ENCODE measurements at regions not wholly inside any gene's neighbourhood (a gene's known extent, or its start where the extent isn't known, plus 50 kb on each side); places are given as distances from the start of the nearest gene placed in this dataset.

DNA sequence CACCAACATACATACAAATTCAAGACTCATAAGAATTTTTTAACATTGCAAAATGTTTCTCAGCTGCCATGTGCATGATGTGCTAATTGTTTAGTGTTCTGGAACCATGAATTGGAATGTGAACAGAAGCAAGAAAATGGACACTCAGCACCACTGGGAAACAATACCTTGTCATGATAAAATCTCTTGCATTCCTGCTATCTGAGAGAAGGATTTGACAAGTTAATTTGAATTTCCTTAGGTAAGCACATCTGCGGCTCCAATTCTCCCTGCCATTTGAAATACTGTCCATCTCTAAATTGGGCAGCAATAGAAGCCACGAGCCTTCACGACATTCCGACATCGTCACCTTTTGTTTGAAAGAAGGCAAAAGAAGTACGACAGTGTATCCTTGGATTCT, 1104.6 kb upstream of the MAP3K7 start:
- 67 to 81% methylated on average over 6 of the region's 6 CpGs for WGBS, 2 donors
- DNase-seq, result no peak
- Histone ChIP-seq H3K9me3 (no peaks in the 10 kb centered on the region), H3K27me3 (no peaks in the 10 kb centered on the region), H3K27ac (no peak overlapping the region), H3K4me1 (no peaks in the 10 kb centered on the region), H3K36me3 (replicated peaks in 1 of 2; ENCODE audit: insufficient read depth in 1 of 2, low read depth in 2 of 2) (no peaks in the 10 kb centered on the region), H3K4me3 (no peak overlapping the region)
- TF ChIP-seq, protein P1, sequence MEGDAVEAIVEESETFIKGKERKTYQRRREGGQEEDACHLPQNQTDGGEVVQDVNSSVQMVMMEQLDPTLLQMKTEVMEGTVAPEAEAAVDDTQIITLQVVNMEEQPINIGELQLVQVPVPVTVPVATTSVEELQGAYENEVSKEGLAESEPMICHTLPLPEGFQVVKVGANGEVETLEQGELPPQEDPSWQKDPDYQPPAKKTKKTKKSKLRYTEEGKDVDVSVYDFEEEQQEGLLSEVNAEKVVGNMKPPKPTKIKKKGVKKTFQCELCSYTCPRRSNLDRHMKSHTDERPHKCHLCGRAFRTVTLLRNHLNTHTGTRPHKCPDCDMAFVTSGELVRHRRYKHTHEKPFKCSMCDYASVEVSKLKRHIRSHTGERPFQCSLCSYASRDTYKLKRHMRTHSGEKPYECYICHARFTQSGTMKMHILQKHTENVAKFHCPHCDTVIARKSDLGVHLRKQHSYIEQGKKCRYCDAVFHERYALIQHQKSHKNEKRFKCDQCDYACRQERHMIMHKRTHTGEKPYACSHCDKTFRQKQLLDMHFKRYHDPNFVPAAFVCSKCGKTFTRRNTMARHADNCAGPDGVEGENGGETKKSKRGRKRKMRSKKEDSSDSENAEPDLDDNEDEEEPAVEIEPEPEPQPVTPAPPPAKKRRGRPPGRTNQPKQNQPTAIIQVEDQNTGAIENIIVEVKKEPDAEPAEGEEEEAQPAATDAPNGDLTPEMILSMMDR (IDR thresholded peaks at IDR 0.05), result no peak
- TF ChIP-seq POLR2A (IDR thresholded peaks at IDR 0.05), result no peak
- no peak for ATAC-seq
- intact Hi-C loops (cut with DNase I), result no loop called here

DNA sequence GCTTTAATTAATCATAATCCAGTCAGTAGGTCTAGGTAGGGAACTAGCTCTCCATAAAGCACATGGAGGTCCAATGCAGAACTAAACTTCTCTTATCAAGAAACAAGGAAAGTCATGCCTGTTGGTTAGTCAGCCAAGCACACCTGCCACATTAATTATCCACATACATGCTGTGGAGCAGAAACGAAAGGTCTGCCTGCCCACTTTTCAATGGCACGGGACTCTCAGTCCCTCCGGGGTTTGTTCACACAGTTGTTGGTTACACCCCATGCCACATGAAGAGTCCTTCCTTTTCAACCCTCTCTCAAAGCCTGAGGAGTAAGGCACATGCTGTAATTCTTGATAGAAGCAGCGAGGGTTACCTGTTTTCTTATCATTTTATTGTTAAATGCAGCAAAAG, 1096.4 kb upstream of the MAP3K7 start:
- intact Hi-C loops (cut with DNase I), result no loop called here
- DNase-seq (no peak), ATAC-seq (no peak)
- WGBS, 2 donors, result 38 to 42% methylated on average over 4 of the region's 4 CpGs
- Histone ChIP-seq H3K4me3 (no peak overlapping the region), H3K27me3 (no peaks in the 10 kb centered on the region), H3K9me3 (no peaks in the 10 kb centered on the region), H3K36me3 (replicated peaks in 1 of 2; ENCODE audit: insufficient read depth in 1 of 2, low read depth in 2 of 2) (no peaks in the 10 kb centered on the region), H3K4me1 (no peaks in the 10 kb centered on the region), H3K27ac (no peak overlapping the region)
- TF ChIP-seq POLR2A (IDR thresholded peaks at IDR 0.05), result no peak
- TF ChIP-seq, protein P1 (IDR thresholded peaks at IDR 0.05), result no peak

DNA sequence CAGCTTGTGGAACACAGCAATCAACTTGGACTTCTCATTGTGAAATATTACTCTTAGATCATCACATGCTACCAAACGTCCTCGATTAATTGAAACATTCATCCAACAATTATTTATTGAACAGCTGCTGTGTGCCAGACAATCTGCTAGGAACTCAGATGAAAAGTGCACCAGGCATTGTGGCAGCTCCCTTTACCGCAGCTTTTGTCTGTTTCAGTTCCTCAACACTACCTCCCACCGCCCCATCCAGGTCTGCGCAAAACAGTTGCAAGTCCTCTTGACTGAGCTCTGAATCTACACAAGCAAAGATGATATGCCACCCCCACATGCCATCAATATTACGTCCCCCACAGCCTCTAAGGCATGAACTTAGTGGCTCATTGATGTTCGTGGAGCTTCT, 1094.4 kb upstream of the MAP3K7 start:
- intact Hi-C loops (cut with DNase I), result no loop called here

DNA sequence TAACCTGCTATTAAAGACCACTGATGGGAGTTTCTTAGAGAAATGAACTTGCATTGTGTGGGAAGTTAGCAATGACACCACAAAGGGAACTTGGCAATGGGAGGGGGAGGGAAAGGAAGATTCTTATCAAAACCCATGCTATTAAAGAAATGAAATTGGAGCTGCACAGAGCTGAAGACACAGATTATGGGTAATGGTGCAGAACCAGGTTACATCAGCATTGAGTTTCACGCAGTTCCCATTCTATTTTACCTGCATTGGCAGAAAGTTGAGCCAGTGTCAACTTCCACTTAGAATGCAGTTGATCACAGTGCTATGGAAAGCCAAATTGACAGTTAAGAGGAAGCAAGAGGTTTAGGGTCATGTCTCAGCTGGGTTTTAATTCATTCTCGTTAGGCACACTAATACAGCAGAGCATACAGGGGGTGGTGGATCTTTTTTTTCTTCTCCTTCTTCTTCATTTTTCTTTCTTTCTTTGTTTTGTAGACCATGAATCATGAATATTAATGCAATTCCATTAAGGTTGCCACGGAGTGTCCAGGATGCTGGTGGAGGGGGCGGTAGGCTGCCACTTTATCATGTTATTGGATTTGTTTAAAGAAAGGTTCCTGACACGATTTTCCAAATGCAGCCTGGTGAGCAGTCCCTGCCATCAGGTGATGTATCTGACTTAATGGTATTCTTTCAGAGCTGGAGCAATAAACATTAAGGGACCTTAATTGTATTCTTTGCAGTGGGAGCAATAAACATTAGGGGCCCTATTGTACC, 1092.0 kb upstream of the MAP3K7 start:
- 46 to 56% methylated on average over 5 of the region's 5 CpGs for WGBS, 2 donors
- TF ChIP-seq POLR2A (IDR thresholded peaks at IDR 0.05), result no peak
- TF ChIP-seq, protein P1 (IDR thresholded peaks at IDR 0.05), result no peak
- intact Hi-C loops (cut with DNase I), result no loop called here
- no peaks in the 10 kb centered on the region for H3K27me3 ChIP-seq
- H3K36me3 ChIP-seq (replicated peaks in 1 of 2; ENCODE audit: insufficient read depth in 1 of 2, low read depth in 2 of 2), result no peaks in the 10 kb centered on the region
- no peak overlapping the region for H3K4me3 ChIP-seq
- DNase-seq (no peak), ATAC-seq (no peak)
- no peaks in the 10 kb centered on the region for H3K9me3 ChIP-seq
- no peaks in the 10 kb centered on the region for H3K4me1 ChIP-seq
- H3K27ac ChIP-seq, result no peak overlapping the region

More for the DNA sequence above, 1094.4 kb upstream of the MAP3K7 start:
- Histone ChIP-seq H3K36me3 (replicated peaks in 1 of 2; ENCODE audit: insufficient read depth in 1 of 2, low read depth in 2 of 2) (no peaks in the 10 kb centered on the region), H3K27me3 (no peaks in the 10 kb centered on the region), H3K4me3 (no peak overlapping the region), H3K4me1 (no peaks in the 10 kb centered on the region), H3K9me3 (no peaks in the 10 kb centered on the region), H3K27ac (no peak overlapping the region)
- DNase-seq (no peak), ATAC-seq (no peak)
- 53 to 63% methylated on average over 7 of the region's 7 CpGs for WGBS, 2 donors
- TF ChIP-seq, protein P1 (IDR thresholded peaks at IDR 0.05), result no peak
- TF ChIP-seq POLR2A (IDR thresholded peaks at IDR 0.05), result no peak

DNA sequence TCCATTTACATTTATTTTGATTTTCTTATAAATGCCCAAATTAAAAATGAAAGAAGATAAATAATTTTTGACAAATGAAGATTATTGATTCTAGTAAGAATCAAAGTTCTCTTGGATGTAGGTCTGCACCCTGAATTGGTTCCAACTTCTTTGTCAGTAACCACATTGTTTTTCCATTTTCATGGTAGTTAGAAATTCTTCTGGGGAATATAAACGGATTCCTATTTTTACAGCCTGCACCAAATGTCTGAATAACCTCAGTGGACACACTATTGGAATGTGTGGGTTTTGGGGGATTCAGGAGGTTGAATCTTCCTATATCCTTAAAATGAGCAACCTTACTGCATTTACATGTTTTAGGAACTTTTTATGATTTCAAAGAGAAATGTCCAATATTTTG, 1085.3 kb upstream of the MAP3K7 start:
- H3K27me3 ChIP-seq, result no peaks in the 10 kb centered on the region
- intact Hi-C loops (cut with DNase I), result no loop called here
- H3K27ac ChIP-seq, result no peak overlapping the region
- 21 to 23% methylated on average over 1 of the region's 1 CpG for WGBS, 2 donors
- no peaks in the 10 kb centered on the region for H3K36me3 ChIP-seq (replicated peaks in 1 of 2; ENCODE audit: insufficient read depth in 1 of 2, low read depth in 2 of 2)
- no peak for TF ChIP-seq POLR2A (IDR thresholded peaks at IDR 0.05)
- TF ChIP-seq, protein P1 (IDR thresholded peaks at IDR 0.05), result no peak
- H3K4me1 ChIP-seq, result no peaks in the 10 kb centered on the region
- no peak overlapping the region for H3K4me3 ChIP-seq
- DNase-seq, result no peak
- no peaks in the 10 kb centered on the region for H3K9me3 ChIP-seq
- ATAC-seq, result no peak

Measured in body of pancreas (tissue), 4 donors.